ENCODE measurements at regions not wholly inside any gene's neighbourhood (a gene's known extent, or its start where the extent isn't known, plus 50 kb on each side); places are given as distances from the start of the nearest gene placed in this dataset.
"Not testable (repeated sequence)": the region's sequence is repeated elsewhere in the genome, so short reads cannot be mapped to it uniquely, and the experiment has no call there.

GRCh38 chr15:69704229-69704628 is 251.6 kb downstream of the RPLP1 start:
- Histone ChIP-seq H3K27ac (no peak overlapping the region), H3K4me3 (no peak overlapping the region), H3K4me1 (replicated peaks in 1 of 2) (no peaks in the 10 kb centered on the region)
- WGBS, 10 experiments, result 0 to 100% (median 80%) methylated on average over 2 to 3 of the region's 3 CpGs; no CpG with 5 or more reads in 3 of the 10 experiments
- no peak for ATAC-seq (replicated peaks in 6 of 8)
- in situ Hi-C loops (cut with MboI; ENCODE audit: low pct_unique_long_range_greater_than_20kb in 2 of 9, low sequenced_read_pairs in 9 of 9, unreplicated experiment in 9 of 9), result no loop called here

GRCh38 chr15:69704700-69705099 is 252.1 kb downstream of the RPLP1 start:
- ATAC-seq (replicated peaks in 6 of 8), result no peak
- Histone ChIP-seq H3K4me1 (replicated peaks in 1 of 2) (no peaks in the 10 kb centered on the region), H3K27ac (no peak overlapping the region), H3K4me3 (no peak overlapping the region)
- in situ Hi-C loops (cut with MboI; ENCODE audit: low pct_unique_long_range_greater_than_20kb in 2 of 9, low sequenced_read_pairs in 9 of 9, unreplicated experiment in 9 of 9), result no loop called here
- 40 to 100% (median 84%) methylated on average over 1 to 3 of the region's 4 CpGs; no CpG with 5 or more reads in 2 of the 10 experiments for WGBS, 10 experiments

GRCh38 chr15:69706353-69707097 is 253.9 kb downstream of the RPLP1 start:
- 7 to 94% (median 63%) methylated on average over 1 to 3 of the region's 3 CpGs; no CpG with 5 or more reads in 2 of the 10 experiments for WGBS, 10 experiments
- in situ Hi-C loops (cut with MboI; ENCODE audit: low pct_unique_long_range_greater_than_20kb in 2 of 9, low sequenced_read_pairs in 9 of 9, unreplicated experiment in 9 of 9), result no loop called here
- no peak for ATAC-seq (replicated peaks in 6 of 8)
- no peak overlapping the region for H3K27ac ChIP-seq
- no peaks in the 10 kb centered on the region for H3K4me1 ChIP-seq (replicated peaks in 1 of 2)
- no peak overlapping the region for H3K4me3 ChIP-seq

GRCh38 chr15:69707241-69707640 is 254.6 kb downstream of the RPLP1 start:
- H3K4me3 ChIP-seq; in situ Hi-C loops (cut with MboI; ENCODE audit: low pct_unique_long_range_greater_than_20kb in 2 of 9, low sequenced_read_pairs in 9 of 9, unreplicated experiment in 9 of 9); ATAC-seq (replicated peaks in 6 of 8); H3K4me1 ChIP-seq (replicated peaks in 1 of 2); H3K27ac ChIP-seq: not testable (repeated sequence)
- whole genome bisulfite sequencing, 10 experiments, result 86 to 100% (median 89%) methylated on average over 1 to 3 of the region's 4 CpGs; no CpG with 5 or more reads in 7 of the 10 experiments

- H3K27ac ChIP-seq; H3K4me1 ChIP-seq (replicated peaks in 1 of 2); ATAC-seq (replicated peaks in 6 of 8); in situ Hi-C loops (cut with MboI; ENCODE audit: low pct_unique_long_range_greater_than_20kb in 2 of 9, low sequenced_read_pairs in 9 of 9, unreplicated experiment in 9 of 9); H3K4me3 ChIP-seq: not testable (repeated sequence)
- 14 to 92% (median 79%) methylated on average over 1 to 3 of the region's 3 CpGs; no CpG with 5 or more reads in 1 of the 10 experiments for WGBS, 10 experiments
Measured at GRCh38 chr15:69708436-69709122, 256.0 kb downstream of the RPLP1 start.

GRCh38 chr15:69712991-69713390 is 260.4 kb downstream of the RPLP1 start:
- ATAC-seq (replicated peaks in 6 of 8), result peak in 3 of 8 experiments; percentile 25 to 77 (median 44)
- in situ Hi-C loops (cut with MboI; ENCODE audit: low pct_unique_long_range_greater_than_20kb in 2 of 9, low sequenced_read_pairs in 9 of 9, unreplicated experiment in 9 of 9), result no loop called here

GRCh38 chr15:69713726-69714559 is 261.3 kb downstream of the RPLP1 start:
- in situ Hi-C loops (cut with MboI; ENCODE audit: low pct_unique_long_range_greater_than_20kb in 2 of 9, low sequenced_read_pairs in 9 of 9, unreplicated experiment in 9 of 9), result no loop called here

More at GRCh38 chr15:69712991-69713390, 260.4 kb downstream of the RPLP1 start:
- WGBS, 10 experiments, result 73 to 75% methylated on average over 2 of the region's 2 CpGs; no CpG with 5 or more reads in 8 of the 10 experiments
- H3K4me1 ChIP-seq (replicated peaks in 1 of 2), result no peaks in the 10 kb centered on the region
- H3K4me3 ChIP-seq, result no peak overlapping the region
- H3K27ac ChIP-seq, result no peak overlapping the region

GRCh38 chr15:69715210-69715609 is 262.6 kb downstream of the RPLP1 start:
- Histone ChIP-seq H3K4me1 (replicated peaks in 1 of 2) (peaks cover 6 to 11% of the 10 kb centered on the region in 2 donors), H3K27ac (no peak overlapping the region), H3K4me3 (no peak overlapping the region)
- in situ Hi-C loops (cut with MboI; ENCODE audit: low pct_unique_long_range_greater_than_20kb in 2 of 9, low sequenced_read_pairs in 9 of 9, unreplicated experiment in 9 of 9), result no loop called here
- no peak for ATAC-seq (replicated peaks in 6 of 8)
- 67 to 70% methylated on average over 2 of the region's 2 CpGs; no CpG with 5 or more reads in 8 of the 10 experiments for WGBS, 10 experiments

More at GRCh38 chr15:69713726-69714559, 261.3 kb downstream of the RPLP1 start:
- ATAC-seq (replicated peaks in 6 of 8), result no peak
- WGBS, 10 experiments, result 0 to 89% (median 78%) methylated on average over 1 to 7 of the region's 9 CpGs; no CpG with 5 or more reads in 2 of the 10 experiments
- no peak overlapping the region for H3K4me3 ChIP-seq
- peaks cover 0 to 3% of the 10 kb centered on the region in 2 donors for H3K4me1 ChIP-seq (replicated peaks in 1 of 2)
- H3K27ac ChIP-seq, result no peak overlapping the region

- no peak for ATAC-seq (replicated peaks in 6 of 8)
- Histone ChIP-seq H3K4me1 (replicated peaks in 1 of 2) (peaks cover 7 to 13% of the 10 kb centered on the region in 2 donors), H3K4me3 (no peak overlapping the region), H3K27ac (no peak overlapping the region)
- WGBS, 10 experiments, result 52 to 100% (median 100%) methylated on average over 1 to 2 of the region's 2 CpGs; no CpG with 5 or more reads in 4 of the 10 experiments
- in situ Hi-C loops (cut with MboI; ENCODE audit: low pct_unique_long_range_greater_than_20kb in 2 of 9, low sequenced_read_pairs in 9 of 9, unreplicated experiment in 9 of 9), result no loop called here
Measured at GRCh38 chr15:69718436-69718835, 265.8 kb downstream of the RPLP1 start.

- no peak overlapping the region for H3K27ac ChIP-seq
- 17 to 94% (median 81%) methylated on average over 1 to 3 of the region's 4 CpGs; no CpG with 5 or more reads in 4 of the 10 experiments for WGBS, 10 experiments
- ATAC-seq (replicated peaks in 6 of 8), result no peak
- in situ Hi-C loops (cut with MboI; ENCODE audit: low pct_unique_long_range_greater_than_20kb in 2 of 9, low sequenced_read_pairs in 9 of 9, unreplicated experiment in 9 of 9), result no loop called here
- no peak overlapping the region for H3K4me3 ChIP-seq
- H3K4me1 ChIP-seq (replicated peaks in 1 of 2), result peaks cover 12 to 17% of the 10 kb centered on the region in 2 donors
Measured at GRCh38 chr15:69718916-69719315, 266.3 kb downstream of the RPLP1 start.

- in situ Hi-C loops (cut with MboI; ENCODE audit: low pct_unique_long_range_greater_than_20kb in 2 of 9, low sequenced_read_pairs in 9 of 9, unreplicated experiment in 9 of 9), result no loop called here
- H3K27ac ChIP-seq, result no peak overlapping the region
- ATAC-seq (replicated peaks in 6 of 8), result peak in 7 of 8 experiments; percentile 39 to 98 (median 96)
- WGBS, 10 experiments, result 31 to 80% (median 52%) methylated on average over 1 to 4 of the region's 4 CpGs; no CpG with 5 or more reads in 6 of the 10 experiments
- H3K4me3 ChIP-seq, result no peak overlapping the region
- H3K4me1 ChIP-seq (replicated peaks in 1 of 2), result peaks cover 12 to 17% of the 10 kb centered on the region in 2 donors
Measured at GRCh38 chr15:69719527-69720240, 267.1 kb downstream of the RPLP1 start.

GRCh38 chr15:69720536-69720935 is 267.9 kb downstream of the RPLP1 start:
- H3K4me3 ChIP-seq, result no peak overlapping the region
- no peak for ATAC-seq (replicated peaks in 6 of 8)
- in situ Hi-C loops (cut with MboI; ENCODE audit: low pct_unique_long_range_greater_than_20kb in 2 of 9, low sequenced_read_pairs in 9 of 9, unreplicated experiment in 9 of 9), result no loop called here
- H3K4me1 ChIP-seq (replicated peaks in 1 of 2), result peaks cover 12 to 17% of the 10 kb centered on the region in 2 donors
- H3K27ac ChIP-seq, result no peak overlapping the region
- 80 to 100% (median 100%) methylated on average over 1 to 2 of the region's 3 CpGs; no CpG with 5 or more reads in 5 of the 10 experiments for WGBS, 10 experiments
